22Rv1 (cell line): ENCODE measurements at regions not wholly inside any gene's neighbourhood (a gene's known extent, or its start where the extent isn't known, plus 50 kb on each side); places are given as distances from the start of the nearest gene placed in this dataset.

ENCODE experiments used
- ZFX ChIP-seq: fragments of 450-650 bp; IDR thresholded peaks from 2 replicates; pipeline ENCODE4 v1.6.1; 2017; ENCODE audit warnings: antibody characterized with exemption, borderline replicate concordance
- TF ChIP-seq, protein P1 (sequence below): fragments of 450-650 bp; IDR thresholded peaks from 2 replicates; pipeline ENCODE4 v1.5.1; 2017; ENCODE audit warnings: mild to moderate bottlenecking

DNA sequence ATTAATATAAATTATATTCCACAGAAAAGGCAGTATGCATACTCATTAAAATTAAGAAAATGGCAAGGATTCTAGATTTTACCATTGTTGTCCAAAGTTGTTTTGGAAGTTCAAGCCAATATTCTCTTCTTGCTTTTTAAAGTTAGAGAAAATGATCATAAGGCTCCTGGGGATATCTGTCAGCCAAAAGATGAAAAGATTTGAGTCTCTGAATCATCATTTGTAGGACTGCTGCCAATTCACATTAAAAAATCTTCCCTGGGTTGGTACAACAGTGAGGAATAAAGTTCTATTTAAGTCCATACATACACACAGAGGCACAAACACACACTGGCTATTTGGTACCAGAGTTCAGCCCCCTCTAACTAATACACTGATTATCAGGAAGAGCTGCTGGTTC lies 620.1 kb downstream of the COL12A1 start:
- TF ChIP-seq, protein P1, sequence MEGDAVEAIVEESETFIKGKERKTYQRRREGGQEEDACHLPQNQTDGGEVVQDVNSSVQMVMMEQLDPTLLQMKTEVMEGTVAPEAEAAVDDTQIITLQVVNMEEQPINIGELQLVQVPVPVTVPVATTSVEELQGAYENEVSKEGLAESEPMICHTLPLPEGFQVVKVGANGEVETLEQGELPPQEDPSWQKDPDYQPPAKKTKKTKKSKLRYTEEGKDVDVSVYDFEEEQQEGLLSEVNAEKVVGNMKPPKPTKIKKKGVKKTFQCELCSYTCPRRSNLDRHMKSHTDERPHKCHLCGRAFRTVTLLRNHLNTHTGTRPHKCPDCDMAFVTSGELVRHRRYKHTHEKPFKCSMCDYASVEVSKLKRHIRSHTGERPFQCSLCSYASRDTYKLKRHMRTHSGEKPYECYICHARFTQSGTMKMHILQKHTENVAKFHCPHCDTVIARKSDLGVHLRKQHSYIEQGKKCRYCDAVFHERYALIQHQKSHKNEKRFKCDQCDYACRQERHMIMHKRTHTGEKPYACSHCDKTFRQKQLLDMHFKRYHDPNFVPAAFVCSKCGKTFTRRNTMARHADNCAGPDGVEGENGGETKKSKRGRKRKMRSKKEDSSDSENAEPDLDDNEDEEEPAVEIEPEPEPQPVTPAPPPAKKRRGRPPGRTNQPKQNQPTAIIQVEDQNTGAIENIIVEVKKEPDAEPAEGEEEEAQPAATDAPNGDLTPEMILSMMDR, result no peak
- no peak for TF ChIP-seq ZFX
